HG03108 (cell line): ENCODE measurements at regions not wholly inside any gene's neighbourhood (a gene's known extent, or its start where the extent isn't known, plus 50 kb on each side); places are given as distances from the start of the nearest gene placed in this dataset.

Experiments
- ATAC-seq: cut with Tn5 transposase; IDR thresholded peaks from one replicate; pipeline ENCODE4 v1.9.1; 2021; ENCODE audit warnings: moderate library complexity; ENCODE audit not compliant: unreplicated experiment

DNA sequence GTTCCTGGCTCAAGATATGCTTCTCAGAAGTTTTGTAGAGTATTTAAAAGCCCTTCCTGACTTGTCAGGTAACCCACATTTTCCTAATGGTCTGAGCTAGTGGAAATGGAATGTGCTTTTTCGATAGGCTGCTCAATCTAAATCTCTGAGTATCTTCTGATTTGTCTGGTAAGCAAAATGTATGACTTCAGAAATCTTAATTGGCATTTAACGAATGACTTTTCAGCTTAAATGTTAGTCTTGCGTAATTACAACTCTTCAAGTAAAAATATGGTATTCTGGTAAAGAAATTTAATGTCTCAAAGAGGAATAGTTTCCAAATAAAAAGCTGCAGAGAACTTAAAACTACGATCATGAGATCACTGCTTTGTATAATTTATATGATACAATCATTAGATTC is 379.1 kb downstream of the ANKRD50 start:
- ATAC-seq = no peak

- no peak for ATAC-seq
These were observed 378.4 kb downstream of the ANKRD50 start for GRCh38 chr4:124334119-124334518.

- ATAC-seq = no peak
These were observed 374.7 kb downstream of the ANKRD50 start for GRCh38 chr4:124337874-124338273.

DNA sequence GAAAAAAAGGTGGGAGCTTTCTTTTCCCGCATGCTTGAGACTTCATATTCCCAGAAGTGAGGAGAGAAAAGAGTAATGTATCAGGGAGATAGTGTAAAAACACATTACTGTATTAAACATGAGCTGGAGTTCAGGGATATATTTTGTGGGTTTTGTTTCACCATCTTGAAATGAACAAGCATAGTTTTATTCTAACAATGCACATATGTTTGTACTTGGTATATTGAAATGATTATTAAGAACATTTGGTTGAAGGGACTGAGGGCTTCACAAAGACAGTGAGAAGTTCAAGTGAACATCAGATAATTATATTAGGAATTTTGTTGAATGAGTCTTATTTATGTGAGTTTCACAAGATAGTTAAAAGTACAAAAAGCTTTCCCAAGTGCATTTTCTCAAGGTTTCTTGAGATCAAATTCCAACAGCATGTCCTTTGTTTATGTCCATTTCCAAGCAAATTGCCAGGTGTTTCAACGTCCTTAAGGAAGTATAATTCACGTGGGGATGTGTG is 368.8 kb downstream of the ANKRD50 start:
- ATAC-seq = no peak

- no peak for ATAC-seq
These were observed 339.6 kb downstream of the ANKRD50 start for GRCh38 chr4:124372916-124373315.

- ATAC-seq = no peak
These were observed 326.4 kb downstream of the ANKRD50 start for GRCh38 chr4:124386163-124386562.

- ATAC-seq = no peak
These were observed 325.9 kb downstream of the ANKRD50 start for GRCh38 chr4:124386648-124387047.

- ATAC-seq = no peak
These were observed 322.9 kb downstream of the ANKRD50 start for GRCh38 chr4:124389591-124389990.

DNA sequence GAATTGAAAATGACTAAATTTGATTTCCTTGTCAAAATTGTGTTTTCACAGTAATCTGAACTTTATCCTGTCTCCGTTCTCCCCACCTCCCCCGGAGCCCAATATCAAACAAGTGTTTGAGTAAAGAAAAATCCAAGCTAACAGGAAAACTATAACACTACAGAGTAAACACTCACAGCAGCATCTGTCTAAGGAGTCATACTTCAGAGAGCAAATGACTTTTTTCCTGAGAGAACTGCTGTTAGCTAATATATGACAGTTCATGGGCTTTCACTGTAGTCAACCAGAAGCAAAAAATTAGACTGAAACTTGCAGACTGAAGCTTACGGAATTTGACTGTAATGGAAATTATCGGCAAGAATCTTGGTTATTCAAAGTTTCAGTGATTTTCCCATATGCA is 321.7 kb downstream of the ANKRD50 start:
- ATAC-seq = no peak

DNA sequence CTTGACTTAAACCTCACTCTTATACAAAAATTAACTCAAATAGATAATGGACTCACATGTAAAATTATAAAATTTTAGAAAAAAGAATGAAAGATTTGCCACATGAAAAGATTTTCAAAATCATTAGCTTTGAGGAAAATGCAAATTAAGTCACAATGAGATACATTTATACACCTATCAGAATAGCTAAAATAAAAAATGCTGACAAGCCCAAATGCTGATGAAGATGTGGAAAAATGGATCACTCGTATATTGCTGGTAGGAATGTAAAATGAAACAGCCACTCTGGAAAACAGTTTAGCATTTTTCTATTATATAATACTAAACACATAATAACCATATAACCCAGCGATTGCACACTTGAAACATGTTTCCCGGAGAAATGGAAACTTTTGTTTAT is 316.2 kb downstream of the ANKRD50 start:
- ATAC-seq = no peak

DNA sequence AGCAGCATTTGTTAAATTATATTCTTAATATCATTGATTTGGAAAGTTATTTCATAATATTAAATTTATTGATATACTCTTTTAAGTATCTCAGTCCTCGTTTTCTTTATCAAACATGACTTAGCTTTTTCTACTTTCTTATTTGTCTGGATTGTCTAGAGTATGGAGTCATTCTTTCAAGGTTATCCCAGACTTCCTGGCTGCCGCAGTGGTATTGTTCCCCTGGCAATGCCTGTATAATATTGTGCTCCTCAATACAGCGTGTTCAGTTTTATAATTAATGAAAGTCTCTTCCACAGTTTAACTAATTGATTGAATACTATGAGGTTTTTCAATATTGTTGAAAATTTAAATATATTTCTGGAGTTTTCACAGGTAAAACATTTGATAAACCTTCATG is 310.9 kb downstream of the ANKRD50 start:
- no peak for ATAC-seq

GRCh38 chr4:124409044-124409443 is 303.5 kb downstream of the ANKRD50 start:
- ATAC-seq = no peak

DNA sequence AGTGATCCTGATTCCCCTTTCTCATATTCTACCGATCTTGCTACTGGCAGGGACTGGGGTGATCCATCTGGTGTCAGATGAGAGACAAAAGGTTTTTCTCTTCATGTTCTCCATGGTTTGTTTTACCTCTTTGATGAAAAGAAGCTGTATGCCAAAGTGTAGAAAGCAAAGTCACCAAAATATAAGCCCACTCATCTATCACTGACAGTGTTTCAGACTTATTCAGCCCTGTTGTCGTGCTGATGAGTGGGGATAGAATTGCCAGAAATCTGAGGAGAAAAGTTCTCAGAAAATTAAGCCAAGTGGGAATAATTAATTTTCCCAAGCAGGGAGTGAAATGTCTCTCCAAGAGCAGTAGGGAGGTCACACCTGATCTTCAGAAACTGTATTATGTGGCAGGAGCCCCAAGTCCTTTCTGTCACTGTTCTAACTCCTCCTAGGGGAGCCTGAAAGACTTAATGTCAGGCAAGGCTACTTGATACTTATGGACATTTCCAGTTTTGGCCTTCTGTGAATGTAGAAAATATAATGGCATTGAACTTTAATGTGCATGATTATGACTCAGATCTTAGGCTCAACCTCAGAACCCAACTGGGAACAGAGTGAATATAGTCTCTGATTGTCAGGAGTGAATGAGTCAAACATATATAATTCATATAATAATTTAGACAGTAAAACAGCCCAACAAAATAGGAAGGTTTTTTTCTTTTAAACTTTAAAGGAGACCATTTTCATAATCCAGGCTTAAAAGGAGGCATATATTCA is 298.1 kb downstream of the ANKRD50 start:
- no peak for ATAC-seq

DNA sequence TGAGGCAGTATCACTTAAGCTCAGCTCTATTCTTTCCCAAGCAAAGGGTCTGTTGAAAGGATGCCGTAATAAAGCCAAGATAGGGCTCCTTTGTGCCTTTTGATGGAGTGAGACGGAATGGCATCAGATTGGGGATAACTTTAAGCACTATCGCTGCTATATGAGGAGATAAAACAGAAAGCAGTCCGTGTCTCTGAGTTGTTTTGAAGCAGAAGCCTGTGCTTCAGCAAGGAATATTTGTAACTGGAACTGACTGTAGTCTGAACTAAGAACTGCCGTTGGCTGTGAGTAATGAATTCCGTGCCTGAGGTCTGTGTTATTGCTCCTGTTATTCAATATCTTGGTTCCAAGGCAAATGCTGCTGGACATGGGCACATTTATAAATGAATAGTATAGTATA is 297.4 kb downstream of the ANKRD50 start:
- ATAC-seq = no peak

DNA sequence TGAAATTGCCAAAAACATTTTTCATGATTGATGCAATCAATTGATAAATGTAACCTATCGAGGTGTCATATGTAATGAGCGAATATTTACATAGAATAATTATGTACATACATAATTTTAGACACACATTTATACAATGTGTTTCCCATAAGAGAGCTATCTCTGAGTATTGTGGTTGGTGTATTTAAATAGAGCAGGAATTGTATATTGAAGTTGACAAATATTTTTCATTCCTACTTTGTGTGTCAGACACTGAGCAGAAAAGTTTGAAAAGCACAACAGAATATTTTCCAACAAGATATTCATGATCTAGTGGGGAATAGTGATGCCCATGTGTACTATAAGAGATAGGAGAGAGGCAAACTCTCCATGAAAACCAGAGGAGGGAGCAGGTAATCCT is 295.2 kb downstream of the ANKRD50 start:
- ATAC-seq = no peak

GRCh38 chr4:124420166-124420695 is 292.3 kb downstream of the ANKRD50 start:
- ATAC-seq = no peak

GRCh38 chr4:124423160-124423559 is 289.4 kb downstream of the ANKRD50 start:
- no peak for ATAC-seq

GRCh38 chr4:124426279-124426678 is 286.3 kb downstream of the ANKRD50 start:
- no peak for ATAC-seq

DNA sequence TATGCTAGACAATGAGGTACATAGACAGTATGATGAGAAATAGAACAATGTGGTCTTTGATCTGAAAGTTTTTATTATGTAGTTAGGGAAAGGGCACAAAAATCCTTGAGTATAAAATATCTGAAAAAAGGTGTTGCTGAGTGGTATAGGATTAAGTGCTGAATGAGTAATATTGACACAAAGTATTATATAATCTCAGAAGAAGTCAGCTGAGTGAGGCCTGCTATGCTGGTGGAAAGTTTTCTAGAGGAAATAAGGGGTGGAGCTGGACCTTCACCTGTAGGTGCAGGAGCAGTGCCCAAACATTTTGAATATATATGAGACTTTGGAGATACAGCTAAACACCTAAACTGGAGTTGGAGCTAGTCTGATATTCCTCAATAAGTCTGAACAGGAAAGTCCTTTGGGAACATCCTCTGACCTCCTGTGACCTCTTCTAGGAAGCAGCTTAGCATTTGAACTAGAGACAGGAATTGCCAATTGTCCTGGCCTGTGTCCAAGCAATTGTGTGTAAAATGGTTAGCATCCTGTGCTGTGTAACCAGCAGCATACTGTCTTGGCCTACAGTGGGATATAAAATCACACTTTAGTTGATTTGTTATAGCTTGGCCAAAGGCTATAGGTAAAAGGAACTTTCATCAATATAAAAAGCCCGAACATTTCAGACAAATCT is 285.3 kb downstream of the ANKRD50 start:
- no peak for ATAC-seq

DNA sequence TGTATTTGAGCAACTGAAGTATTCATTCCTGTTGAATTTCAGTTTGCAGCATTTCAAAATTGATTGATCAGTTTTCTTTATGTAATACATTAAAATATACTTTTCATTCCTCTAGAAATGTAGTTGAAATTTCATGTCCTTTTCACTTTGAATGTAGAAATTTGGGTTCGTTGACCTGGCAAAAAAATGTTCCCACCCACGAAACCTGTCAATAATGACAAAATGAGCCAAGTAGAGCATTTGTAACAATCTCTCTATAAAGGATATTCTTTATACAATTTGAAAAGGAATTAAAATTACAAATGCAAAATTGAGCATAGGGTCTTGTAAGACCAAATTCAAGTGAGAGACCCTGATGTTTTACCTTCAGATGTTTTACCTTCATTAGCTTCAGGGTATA is 283.9 kb downstream of the ANKRD50 start:
- ATAC-seq = no peak

DNA sequence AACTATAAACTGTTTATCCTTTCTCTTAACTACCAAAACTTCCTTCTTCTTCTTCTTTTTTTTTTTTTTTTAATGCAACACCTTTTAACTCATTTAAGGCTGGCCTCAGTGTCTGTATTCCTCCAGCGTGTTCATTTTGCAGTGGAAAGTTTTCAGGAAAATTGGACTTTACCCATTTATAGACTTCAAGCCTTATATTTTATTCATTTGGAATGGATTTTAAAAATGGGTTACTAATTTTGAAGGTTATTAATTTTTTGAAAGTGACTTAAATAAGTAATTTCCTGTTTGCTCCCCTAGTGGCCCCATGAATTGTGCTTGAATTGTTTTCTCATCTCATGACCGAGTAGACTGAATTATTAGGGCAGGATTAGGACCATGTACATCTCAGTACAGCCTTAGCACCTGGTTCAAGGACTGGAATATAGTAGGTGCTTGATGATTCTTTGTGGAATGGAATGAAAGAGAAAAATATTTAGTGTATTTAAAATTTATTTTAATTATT is 282.7 kb downstream of the ANKRD50 start:
- ATAC-seq = no peak

- no peak for ATAC-seq
These were observed 280.8 kb downstream of the ANKRD50 start for GRCh38 chr4:124431653-124432192.
